CD1c-positive myeloid dendritic cell (primary cell): ENCODE measurements at regions not wholly inside any gene's neighbourhood (a gene's known extent, or its start where the extent isn't known, plus 50 kb on each side); places are given as distances from the start of the nearest gene placed in this dataset.

Source experiments
- DNase-seq: peaks from one replicate; pipeline ENCODE4 v3.0.0-alpha.2; 2016; ENCODE audit errors: extremely low spot score

- no peak for DNase-seq
Observed at GRCh38 chrX:38887222-38887621, 86.0 kb downstream of the MID1IP1 start.

GRCh38 chrX:38890326-38890725, 89.1 kb downstream of the MID1IP1 start:
- no peak for DNase-seq

- no peak for DNase-seq
Observed at GRCh38 chrX:38890963-38891362, 89.7 kb downstream of the MID1IP1 start.

- no peak for DNase-seq
Observed at GRCh38 chrX:38891641-38892413, 90.6 kb downstream of the MID1IP1 start.

- no peak for DNase-seq
Observed at GRCh38 chrX:38893441-38893840, 92.2 kb downstream of the MID1IP1 start.

- no peak for DNase-seq
Observed at GRCh38 chrX:38895775-38896174, 94.5 kb downstream of the MID1IP1 start.

GRCh38 chrX:38896724-38897298, 95.6 kb downstream of the MID1IP1 start:
- DNase-seq: no peak

GRCh38 chrX:38898261-38898660, 97.0 kb downstream of the MID1IP1 start:
- no peak for DNase-seq

- no peak for DNase-seq
Observed at GRCh38 chrX:38899650-38900049, 98.4 kb downstream of the MID1IP1 start.

- no peak for DNase-seq
Observed at GRCh38 chrX:38900719-38901118, 99.5 kb downstream of the MID1IP1 start.

- no peak for DNase-seq
Observed at GRCh38 chrX:38902972-38903492, 101.8 kb downstream of the MID1IP1 start.

GRCh38 chrX:38916801-38917200, 115.5 kb downstream of the MID1IP1 start:
- no peak for DNase-seq

- DNase-seq: no peak
Observed at GRCh38 chrX:38917954-38918353, 116.7 kb downstream of the MID1IP1 start.

- no peak for DNase-seq
Observed at GRCh38 chrX:38919202-38919601, 117.9 kb downstream of the MID1IP1 start.

GRCh38 chrX:38919853-38920528, 118.7 kb downstream of the MID1IP1 start:
- DNase-seq: no peak

GRCh38 chrX:38923451-38923969, 122.3 kb downstream of the MID1IP1 start:
- DNase-seq: no peak

GRCh38 chrX:38927592-38927991, 126.3 kb downstream of the MID1IP1 start:
- DNase-seq: no peak

GRCh38 chrX:38929966-38930421, 128.7 kb downstream of the MID1IP1 start:
- no peak for DNase-seq

- DNase-seq: no peak
Observed at GRCh38 chrX:38930474-38930873, 129.2 kb downstream of the MID1IP1 start.

- no peak for DNase-seq
Observed at GRCh38 chrX:38935561-38935960, 134.3 kb downstream of the MID1IP1 start.

GRCh38 chrX:38937400-38937799, 136.1 kb downstream of the MID1IP1 start:
- DNase-seq: no peak

GRCh38 chrX:38937926-38938325, 136.7 kb downstream of the MID1IP1 start:
- DNase-seq: no peak
